Cardiac muscle cell (in vitro differentiated cells and primary cell): ENCODE measurements at regions not wholly inside any gene's neighbourhood (a gene's known extent, or its start where the extent isn't known, plus 50 kb on each side); places are given as distances from the start of the nearest gene placed in this dataset.

ENCODE experiments used
- DNase-seq, 2 donors: peaks; one replicate each; pipeline versions ENCODE4 v3.0.0 to v3.0.0-alpha.2; 2010 to 2017; ENCODE audit warnings: low read depth in 1 of 2, low spot score in 1 of 2
- H3K27ac ChIP-seq: fragments of 200-600 bp; sonication (generic); 2 replicates; pipeline ENCODE4 v1.5.1; 2016
- H3K27me3 ChIP-seq: fragments of 200-600 bp; sonication (generic); 2 replicates; pipeline ENCODE4 v1.6.0; 2016; ENCODE audit warnings: control low read depth
- H3K36me3 ChIP-seq: fragments of 200-600 bp; sonication (generic); 2 replicates; pipeline ENCODE4 v1.5.1; 2016; ENCODE audit warnings: control low read depth
- H3K4me1 ChIP-seq: fragments of 200-600 bp; sonication (generic); 2 replicates; pipeline ENCODE4 v1.8.1; 2017; ENCODE audit warnings: low read depth, mild to moderate bottlenecking, mixed run types
- H3K4me3 ChIP-seq: fragments of 200-600 bp; sonication (generic); 2 replicates; pipeline ENCODE4 v1.5.1; 2016; ENCODE audit warnings: mild to moderate bottlenecking
- H3K9me3 ChIP-seq: fragments of 200-600 bp; sonication (generic); 2 replicates; pipeline ENCODE4 v1.5.1; 2017; ENCODE audit warnings: low read depth, mild to moderate bottlenecking, control low read depth
- TF ChIP-seq, protein P1 (sequence below): IDR thresholded peaks from 2 replicates; pipeline ENCODE4 v1.5.1; 2012; ENCODE audit warnings: low read depth, mild to moderate bottlenecking, low read length

DNA sequence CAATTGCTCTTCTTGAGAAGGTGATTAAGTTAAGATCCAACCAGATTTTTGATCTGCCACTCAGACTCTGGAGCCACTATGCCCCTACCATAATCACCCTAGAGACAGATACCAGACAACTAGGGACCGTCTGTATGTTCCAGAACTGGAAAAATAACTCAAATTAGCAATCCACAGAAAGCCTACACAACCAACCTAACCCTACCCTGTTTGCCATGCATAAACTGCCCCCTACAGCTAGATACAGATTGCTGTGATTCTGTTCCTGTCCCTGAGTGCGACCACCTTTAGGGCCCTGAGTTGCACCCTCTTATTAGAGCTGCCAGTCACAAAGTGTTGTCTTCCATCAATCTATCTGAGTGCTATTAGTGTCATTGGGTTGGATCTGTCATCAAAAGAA lies 929.8 kb upstream of the SLITRK1 start:
- TF ChIP-seq, protein P1, sequence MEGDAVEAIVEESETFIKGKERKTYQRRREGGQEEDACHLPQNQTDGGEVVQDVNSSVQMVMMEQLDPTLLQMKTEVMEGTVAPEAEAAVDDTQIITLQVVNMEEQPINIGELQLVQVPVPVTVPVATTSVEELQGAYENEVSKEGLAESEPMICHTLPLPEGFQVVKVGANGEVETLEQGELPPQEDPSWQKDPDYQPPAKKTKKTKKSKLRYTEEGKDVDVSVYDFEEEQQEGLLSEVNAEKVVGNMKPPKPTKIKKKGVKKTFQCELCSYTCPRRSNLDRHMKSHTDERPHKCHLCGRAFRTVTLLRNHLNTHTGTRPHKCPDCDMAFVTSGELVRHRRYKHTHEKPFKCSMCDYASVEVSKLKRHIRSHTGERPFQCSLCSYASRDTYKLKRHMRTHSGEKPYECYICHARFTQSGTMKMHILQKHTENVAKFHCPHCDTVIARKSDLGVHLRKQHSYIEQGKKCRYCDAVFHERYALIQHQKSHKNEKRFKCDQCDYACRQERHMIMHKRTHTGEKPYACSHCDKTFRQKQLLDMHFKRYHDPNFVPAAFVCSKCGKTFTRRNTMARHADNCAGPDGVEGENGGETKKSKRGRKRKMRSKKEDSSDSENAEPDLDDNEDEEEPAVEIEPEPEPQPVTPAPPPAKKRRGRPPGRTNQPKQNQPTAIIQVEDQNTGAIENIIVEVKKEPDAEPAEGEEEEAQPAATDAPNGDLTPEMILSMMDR = no peak
- no peak for DNase-seq
- H3K27me3 ChIP-seq = no peaks in the 10 kb centered on the region

DNA sequence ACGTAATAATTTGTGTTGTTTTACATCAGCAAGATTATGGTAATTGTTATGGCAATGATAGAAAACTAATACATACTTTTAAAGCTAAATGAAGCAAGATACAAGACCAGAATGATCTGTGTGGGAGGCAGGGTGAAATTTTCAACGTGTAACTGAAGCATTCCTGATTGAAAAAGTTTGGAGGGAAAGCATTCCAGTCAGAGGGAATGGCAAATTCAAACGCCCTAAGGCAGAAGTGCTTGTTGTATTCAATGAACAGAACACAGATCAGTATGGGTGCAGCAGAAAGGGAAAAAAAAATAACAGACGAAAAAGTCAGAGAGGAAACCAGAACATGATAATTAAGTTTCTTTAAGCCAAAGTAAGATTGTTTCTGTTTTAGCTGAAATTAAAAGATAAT lies 928.5 kb upstream of the SLITRK1 start:
- TF ChIP-seq, protein P1 = no peak
- Histone ChIP-seq H3K36me3 (no peaks in the 10 kb centered on the region), H3K4me3 (no peak overlapping the region), H3K27me3 (no peaks in the 10 kb centered on the region), H3K27ac (no peak overlapping the region), H3K4me1 (no peaks in the 10 kb centered on the region), H3K9me3 (no peaks in the 10 kb centered on the region)
- no peak for DNase-seq

More for the DNA sequence above, 929.8 kb upstream of the SLITRK1 start:
- Histone ChIP-seq H3K36me3 (no peaks in the 10 kb centered on the region), H3K9me3 (no peaks in the 10 kb centered on the region), H3K4me1 (no peaks in the 10 kb centered on the region), H3K4me3 (no peak overlapping the region), H3K27ac (no peak overlapping the region)

DNA sequence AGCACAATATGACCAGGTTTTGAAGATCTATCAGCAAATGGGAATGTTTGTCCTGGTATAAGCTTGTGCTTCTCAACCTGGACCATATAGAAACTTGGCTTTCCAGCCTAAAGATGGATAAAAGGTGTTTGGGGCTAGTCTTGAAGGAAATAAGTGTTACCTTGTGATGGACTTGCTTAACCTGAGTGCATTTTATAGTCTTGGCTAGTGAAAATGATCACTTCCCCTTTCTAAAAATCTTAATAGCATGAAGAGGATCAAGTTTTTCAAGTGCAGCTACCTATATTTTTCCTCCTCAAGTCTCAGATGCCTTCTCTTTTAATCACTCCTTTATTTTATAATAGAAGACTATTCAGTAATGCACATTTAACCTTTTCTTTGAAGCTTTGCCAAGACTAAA lies 919.8 kb upstream of the SLITRK1 start:
- no peak overlapping the region for H3K27ac ChIP-seq

DNA sequence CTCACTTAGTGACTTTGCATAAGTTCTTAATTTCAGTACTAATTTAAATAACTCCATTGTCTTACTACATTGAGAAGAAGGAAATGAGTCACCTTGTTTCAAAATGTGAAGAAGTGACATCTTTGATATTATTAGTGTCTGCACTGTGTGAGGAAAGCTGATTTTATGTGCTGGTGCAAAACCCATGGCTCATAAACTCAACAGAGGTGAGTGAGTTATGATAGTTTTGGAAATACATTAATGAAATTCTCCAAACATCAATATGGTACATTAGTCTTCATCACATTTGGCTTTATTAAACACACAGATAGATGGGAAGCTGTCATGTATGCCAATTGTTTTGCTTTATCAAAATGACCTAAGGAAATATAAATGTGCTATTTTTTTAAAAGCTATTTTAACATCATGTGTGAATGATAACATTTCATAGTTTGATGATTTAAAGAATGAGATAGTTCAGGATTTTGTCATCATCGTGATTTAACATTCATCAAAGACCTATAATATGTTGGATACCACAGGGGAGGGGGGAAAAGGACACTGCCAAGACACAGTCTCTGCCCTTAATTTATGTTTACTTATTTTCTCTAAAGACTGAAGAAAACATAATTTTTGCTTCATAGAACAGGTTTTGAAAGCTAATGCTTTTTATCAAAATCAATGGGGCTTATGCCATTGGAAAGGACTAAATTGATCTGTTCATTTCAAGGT lies 902.3 kb upstream of the SLITRK1 start:
- no peaks in the 10 kb centered on the region for H3K36me3 ChIP-seq
- no peaks in the 10 kb centered on the region for H3K9me3 ChIP-seq
- no peaks in the 10 kb centered on the region for H3K27me3 ChIP-seq
- TF ChIP-seq, protein P1 = no peak
- no peak for DNase-seq
- H3K4me3 ChIP-seq = no peak overlapping the region
- H3K27ac ChIP-seq = no peak overlapping the region
- H3K4me1 ChIP-seq = no peaks in the 10 kb centered on the region

More for the DNA sequence above, 919.8 kb upstream of the SLITRK1 start:
- H3K9me3 ChIP-seq = no peaks in the 10 kb centered on the region
- H3K4me1 ChIP-seq = no peaks in the 10 kb centered on the region
- no peaks in the 10 kb centered on the region for H3K36me3 ChIP-seq
- TF ChIP-seq, protein P1 = no peak
- no peak for DNase-seq
- no peak overlapping the region for H3K4me3 ChIP-seq
- no peaks in the 10 kb centered on the region for H3K27me3 ChIP-seq

DNA sequence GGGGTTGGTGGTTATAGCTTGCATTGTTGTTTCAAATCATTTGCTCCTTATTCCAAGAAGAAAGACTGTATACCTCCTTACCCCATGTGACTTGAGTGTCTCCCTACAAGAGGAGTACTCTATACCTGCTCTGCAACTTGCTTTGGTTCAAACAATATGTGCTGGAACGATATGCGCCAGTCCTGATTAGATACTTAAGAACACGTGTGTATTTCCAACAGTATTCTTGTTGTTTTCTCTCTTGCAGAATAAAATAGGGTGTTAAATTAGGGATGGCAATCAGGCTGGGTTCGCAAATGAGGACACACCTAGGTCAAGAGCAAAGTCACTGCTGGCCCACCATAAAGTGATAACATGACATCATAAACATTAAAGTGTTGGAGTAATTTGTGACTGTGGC lies 895.0 kb upstream of the SLITRK1 start:
- no peaks in the 10 kb centered on the region for H3K4me1 ChIP-seq
- H3K27me3 ChIP-seq = no peaks in the 10 kb centered on the region
- no peak for DNase-seq
- no peaks in the 10 kb centered on the region for H3K9me3 ChIP-seq
- no peaks in the 10 kb centered on the region for H3K36me3 ChIP-seq
- no peak overlapping the region for H3K27ac ChIP-seq
- TF ChIP-seq, protein P1 = no peak
- no peak overlapping the region for H3K4me3 ChIP-seq
